Transverse colon (tissue), 4 donors: ENCODE measurements at regions not wholly inside any gene's neighbourhood (a gene's known extent, or its start where the extent isn't known, plus 50 kb on each side); places are given as distances from the start of the nearest gene placed in this dataset.

Source experiments
- CTCF ChIP-seq, 5 experiments: fragments of 200-600 bp in 3 of 5; fragments of 450-650 bp in 2 of 5; sonication (generic) in 3 of 5; IDR thresholded peaks; 1 replicate in 2 of 5; 2 replicates in 3 of 5; pipeline ENCODE4 v1.5.1; 2016 to 2017; ENCODE audit warnings: antibody characterized with exemption in 5 of 5, inconsistent platforms in 3 of 5, mild to moderate bottlenecking in 2 of 5, moderate library complexity in 1 of 5
- EP300 ChIP-seq: sonication (generic); formaldehyde crosslinking; IDR thresholded peaks from one replicate; pipeline ENCODE4 v1.6.1; 2017; ENCODE audit warnings: antibody characterized with exemption, low read depth
- POLR2A ChIP-seq: fragments of 450-650 bp; IDR thresholded peaks from one replicate; pipeline ENCODE4 v1.6.1; 2016; ENCODE audit warnings: antibody characterized with exemption, mild to moderate bottlenecking, moderate library complexity
- POLR2AphosphoS5 ChIP-seq, 3 donors: sonication (generic); formaldehyde crosslinking; IDR thresholded peaks; one replicate each; pipeline ENCODE4 v1.6.1; 2016; ENCODE audit warnings: antibody characterized with exemption in 3 of 3

- no peak for TF ChIP-seq CTCF (IDR thresholded peaks at IDR 0.05)
- TF ChIP-seq POLR2A = no peak
- TF ChIP-seq EP300 = no peak
- no peak for TF ChIP-seq POLR2AphosphoS5 (IDR thresholded peaks at IDR 0.05)
Measured at GRCh38 chr6:119524410-119524809, 174.8 kb upstream of the MAN1A1 start.
